OCI-LY1 (cell line): ENCODE measurements at regions not wholly inside any gene's neighbourhood (a gene's known extent, or its start where the extent isn't known, plus 50 kb on each side); places are given as distances from the start of the nearest gene placed in this dataset.

Experiments
- EZH2 ChIP-seq: fragments of 200-600 bp; sonication (generic), shearing (Covaris generic); IDR thresholded peaks from 2 replicates; pipeline ENCODE4 v1.8.0; 2017; ENCODE audit warnings: borderline replicate concordance, mixed run types, mild to moderate bottlenecking, antibody characterized with exemption, low read length, moderate library complexity, mixed read lengths
- TF ChIP-seq, protein P1 (sequence below): fragments of 200-600 bp; sonication (generic), shearing (Covaris generic); IDR thresholded peaks from 2 replicates; pipeline ENCODE4 v1.5.1; 2017; ENCODE audit warnings: mild to moderate bottlenecking, antibody characterized with exemption, low read length, moderate library complexity, mixed read lengths

DNA sequence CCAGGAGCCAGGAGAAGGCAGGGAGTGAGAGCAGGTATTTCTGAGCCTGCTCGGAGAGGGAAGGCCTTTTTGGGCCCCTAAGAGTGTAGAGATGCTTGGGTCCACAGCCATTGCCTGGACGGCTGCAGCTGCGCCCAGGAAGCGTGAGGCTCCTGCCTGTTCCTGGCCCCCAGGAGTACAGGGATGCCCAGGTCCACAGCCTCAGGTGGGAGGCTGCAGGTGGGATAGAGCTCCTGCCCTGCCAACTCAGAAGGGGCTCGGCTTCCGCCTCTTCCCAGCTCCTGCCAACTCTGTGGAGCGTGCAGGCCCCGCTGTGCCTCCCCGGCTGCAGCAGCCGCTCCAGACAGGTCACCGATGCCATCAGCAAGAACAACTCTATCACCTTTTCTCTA, 351.0 kb upstream of the PCDH20 start:
- TF ChIP-seq, protein P1, sequence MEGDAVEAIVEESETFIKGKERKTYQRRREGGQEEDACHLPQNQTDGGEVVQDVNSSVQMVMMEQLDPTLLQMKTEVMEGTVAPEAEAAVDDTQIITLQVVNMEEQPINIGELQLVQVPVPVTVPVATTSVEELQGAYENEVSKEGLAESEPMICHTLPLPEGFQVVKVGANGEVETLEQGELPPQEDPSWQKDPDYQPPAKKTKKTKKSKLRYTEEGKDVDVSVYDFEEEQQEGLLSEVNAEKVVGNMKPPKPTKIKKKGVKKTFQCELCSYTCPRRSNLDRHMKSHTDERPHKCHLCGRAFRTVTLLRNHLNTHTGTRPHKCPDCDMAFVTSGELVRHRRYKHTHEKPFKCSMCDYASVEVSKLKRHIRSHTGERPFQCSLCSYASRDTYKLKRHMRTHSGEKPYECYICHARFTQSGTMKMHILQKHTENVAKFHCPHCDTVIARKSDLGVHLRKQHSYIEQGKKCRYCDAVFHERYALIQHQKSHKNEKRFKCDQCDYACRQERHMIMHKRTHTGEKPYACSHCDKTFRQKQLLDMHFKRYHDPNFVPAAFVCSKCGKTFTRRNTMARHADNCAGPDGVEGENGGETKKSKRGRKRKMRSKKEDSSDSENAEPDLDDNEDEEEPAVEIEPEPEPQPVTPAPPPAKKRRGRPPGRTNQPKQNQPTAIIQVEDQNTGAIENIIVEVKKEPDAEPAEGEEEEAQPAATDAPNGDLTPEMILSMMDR: no peak
- TF ChIP-seq EZH2: no peak
